Embryonic facial prominence (tissue), 1 donor: ENCODE measurements at regions not wholly inside any gene's neighbourhood (a gene's known extent, or its start where the extent isn't known, plus 50 kb on each side); places are given as distances from the start of the nearest gene placed in this dataset.
A peak's percentile ranks its signal among the peaks of the same experiment; 100 is the strongest.

Experiments
- DNase-seq: peaks from one replicate; pipeline ENCODE4 v3.0.0-alpha.2; 2016; ENCODE audit errors: extremely low spot score

DNA sequence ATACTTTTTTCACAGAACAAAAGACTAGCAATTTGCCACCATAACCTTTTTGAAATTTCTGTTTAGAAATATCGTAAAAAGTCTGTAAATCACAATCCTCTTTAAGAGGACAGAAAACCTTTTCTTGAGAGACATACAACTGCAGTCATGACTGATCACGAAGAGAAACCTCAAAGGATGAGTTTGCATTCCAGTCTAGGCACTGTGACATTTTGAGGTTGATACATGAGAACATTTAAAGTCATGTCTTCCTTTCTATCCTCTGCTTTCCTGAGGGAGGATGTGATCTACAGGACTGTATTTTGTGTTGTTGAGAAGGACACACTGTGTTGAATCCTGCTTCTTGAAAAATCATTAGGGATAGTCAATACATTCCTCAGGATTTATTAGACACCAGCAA lies 476.7 kb upstream of the CCDC179 start:
- DNase-seq: no peak

DNA sequence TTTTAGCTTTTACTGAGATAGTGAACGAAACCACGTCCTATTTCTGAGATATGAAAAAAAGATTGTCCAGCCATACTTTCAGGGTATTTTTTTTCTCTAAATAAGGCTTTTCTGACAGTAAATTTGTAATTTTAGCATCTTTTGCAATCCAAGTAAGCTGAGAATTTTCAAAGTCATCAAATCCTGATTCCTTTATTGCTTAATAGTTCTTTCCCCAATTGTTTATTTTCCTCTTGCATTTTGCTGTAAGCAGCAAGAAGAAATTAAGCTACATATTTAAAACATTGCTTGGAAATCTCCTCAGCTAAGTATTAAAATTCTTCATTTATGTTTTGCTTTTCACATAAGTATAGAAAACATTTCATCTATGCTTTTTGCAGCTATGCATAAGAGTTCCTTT lies 493.3 kb upstream of the CCDC179 start:
- DNase-seq: no peak

DNA sequence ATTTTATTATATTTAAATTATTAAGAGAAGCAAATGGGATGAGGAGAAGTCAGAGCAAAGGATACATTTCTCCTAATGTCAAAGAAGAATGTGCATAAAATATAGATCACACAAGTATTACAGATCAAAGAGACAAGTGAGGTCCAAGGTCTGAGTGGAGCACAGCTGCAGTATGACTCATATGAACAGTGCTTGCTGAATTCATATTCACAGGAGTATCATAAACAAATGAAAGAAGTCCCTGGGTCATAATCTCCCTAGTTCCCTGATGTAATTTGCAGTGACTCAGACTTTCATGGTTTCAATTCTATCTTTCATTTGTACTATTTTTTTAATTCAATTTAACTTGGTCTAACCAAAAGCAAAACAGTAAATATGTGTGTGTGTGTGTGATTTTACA lies 499.0 kb upstream of the CCDC179 start:
- no peak for DNase-seq

DNA sequence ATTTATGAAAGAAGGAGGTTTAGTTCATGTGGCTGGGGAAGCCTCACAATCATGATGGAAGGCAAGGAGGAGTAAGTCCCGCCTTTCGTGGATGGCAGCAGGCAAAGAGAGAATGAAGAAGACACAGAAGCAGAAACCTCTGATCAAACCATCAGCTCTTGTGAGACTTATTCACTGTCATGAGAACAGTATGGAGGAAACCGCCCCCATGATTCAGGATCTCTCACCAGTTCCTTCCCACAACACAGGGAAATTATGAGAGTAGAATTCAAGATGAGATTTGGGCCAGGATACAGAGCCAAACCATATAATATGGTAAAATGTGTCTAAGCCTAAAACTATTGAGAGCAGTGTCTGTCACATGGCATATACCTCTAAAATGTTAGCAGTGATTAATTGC lies 503.8 kb upstream of the CCDC179 start:
- DNase-seq: no peak

DNA sequence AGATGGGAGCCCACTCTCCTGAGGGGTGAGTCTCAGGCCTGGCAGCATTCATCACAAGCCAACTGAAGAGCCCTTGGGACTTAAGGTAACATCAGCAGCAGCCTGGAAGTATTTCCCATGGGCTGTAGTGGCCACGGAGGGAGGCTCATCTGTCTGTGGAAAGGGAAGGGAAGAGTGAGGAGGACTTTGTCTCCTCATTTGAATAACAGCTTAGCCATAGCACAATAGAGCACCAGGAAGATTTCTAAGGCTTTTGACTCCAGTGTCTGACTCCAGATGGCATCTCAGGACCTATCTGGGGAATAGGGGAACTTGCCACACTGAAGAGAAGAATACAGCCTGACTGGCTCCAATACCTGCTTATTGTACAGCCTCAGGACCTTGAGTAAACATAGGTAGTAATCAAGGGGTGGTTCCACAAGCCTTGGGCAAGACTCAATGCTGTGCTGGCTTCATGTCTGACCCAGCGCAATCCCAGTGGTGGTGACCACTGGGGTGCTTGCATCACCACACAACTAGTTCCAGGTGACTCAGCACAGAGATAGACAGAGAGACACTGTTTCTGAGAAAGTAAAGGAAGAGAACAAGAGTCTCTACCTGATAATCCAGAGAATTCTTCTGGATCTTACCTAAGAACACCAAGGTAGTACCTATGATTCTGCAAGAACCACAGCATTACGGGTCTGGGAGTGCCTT lies 510.5 kb upstream of the CCDC179 start:
- DNase-seq: no peak

DNA sequence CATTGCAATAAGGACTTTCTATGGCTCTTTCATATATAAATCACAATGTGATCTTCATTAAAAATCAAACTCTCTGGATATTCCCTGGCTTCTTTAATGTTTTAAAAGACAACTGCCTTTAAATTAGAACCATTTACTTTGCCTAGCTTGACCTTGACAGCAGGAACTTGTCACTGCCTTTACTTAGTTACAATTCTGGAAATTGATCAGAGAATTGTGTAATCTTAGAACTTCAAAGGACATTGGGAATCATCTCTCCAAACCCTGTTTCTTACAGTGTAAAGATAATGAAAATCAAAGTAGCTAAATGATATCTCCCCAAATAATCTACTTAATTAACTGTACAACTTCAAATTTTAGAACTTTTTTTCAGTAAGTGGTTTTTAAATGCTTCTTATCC lies 517.6 kb upstream of the CCDC179 start:
- DNase-seq: no peak

DNA sequence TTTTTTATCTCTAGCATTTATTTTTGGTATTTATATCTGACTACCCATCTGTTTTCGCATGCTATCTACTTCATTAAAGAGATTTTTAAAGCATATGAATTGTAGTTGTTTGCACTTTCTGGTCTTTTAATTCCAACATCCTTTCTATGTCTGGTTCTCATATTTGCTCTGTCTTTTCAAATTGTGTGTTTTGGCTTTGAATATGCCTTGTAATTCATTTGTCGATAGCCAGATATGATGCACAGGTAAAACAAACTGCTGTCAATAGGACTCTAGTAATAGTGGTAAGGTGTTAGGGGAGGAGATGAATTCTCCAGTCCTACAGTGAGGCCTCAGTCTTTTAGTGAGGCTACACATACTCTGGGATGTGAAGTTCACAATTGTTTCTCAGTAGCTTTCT lies 530.8 kb upstream of the CCDC179 start:
- DNase-seq: no peak

DNA sequence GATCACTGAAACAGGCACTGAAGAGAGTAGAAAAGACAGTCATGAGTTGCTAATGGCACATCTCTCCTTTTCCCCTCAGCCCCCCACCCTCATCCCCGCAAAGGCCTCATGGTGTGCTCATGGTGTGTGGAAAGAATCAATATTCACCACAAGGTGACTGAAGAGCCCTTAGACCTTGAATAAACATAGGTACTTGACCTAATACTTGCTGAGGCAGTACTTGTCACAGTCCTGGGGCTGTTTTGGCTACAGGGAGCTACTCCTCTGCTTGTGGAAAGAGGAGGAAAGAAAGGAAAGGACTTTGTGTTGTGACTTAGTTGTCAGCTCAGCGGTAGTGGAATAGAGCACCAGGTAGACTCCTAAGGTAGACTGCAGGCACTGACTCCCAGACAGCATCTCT lies 537.8 kb upstream of the CCDC179 start:
- no peak for DNase-seq

DNA sequence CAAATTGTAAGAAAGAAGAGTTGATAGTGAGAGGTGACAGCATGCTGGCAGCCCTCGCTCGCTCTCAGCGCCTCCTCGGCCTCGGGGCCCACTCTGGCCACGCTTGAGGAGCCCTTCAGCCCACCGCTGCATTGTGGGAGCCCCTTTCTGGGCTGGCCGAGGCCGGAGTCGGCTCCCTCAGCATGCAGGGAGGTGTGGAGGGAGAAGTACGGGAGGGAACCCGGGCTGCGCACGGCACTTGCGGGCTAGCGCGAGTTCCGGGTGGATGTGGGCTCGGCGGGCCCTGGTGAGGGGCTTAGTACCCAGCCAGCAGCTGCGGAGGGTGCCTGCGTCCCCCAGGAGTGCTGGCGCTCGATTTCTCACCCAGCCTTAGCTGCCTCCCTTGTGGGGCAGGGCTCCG lies 539.7 kb upstream of the CCDC179 start:
- no peak for DNase-seq

DNA sequence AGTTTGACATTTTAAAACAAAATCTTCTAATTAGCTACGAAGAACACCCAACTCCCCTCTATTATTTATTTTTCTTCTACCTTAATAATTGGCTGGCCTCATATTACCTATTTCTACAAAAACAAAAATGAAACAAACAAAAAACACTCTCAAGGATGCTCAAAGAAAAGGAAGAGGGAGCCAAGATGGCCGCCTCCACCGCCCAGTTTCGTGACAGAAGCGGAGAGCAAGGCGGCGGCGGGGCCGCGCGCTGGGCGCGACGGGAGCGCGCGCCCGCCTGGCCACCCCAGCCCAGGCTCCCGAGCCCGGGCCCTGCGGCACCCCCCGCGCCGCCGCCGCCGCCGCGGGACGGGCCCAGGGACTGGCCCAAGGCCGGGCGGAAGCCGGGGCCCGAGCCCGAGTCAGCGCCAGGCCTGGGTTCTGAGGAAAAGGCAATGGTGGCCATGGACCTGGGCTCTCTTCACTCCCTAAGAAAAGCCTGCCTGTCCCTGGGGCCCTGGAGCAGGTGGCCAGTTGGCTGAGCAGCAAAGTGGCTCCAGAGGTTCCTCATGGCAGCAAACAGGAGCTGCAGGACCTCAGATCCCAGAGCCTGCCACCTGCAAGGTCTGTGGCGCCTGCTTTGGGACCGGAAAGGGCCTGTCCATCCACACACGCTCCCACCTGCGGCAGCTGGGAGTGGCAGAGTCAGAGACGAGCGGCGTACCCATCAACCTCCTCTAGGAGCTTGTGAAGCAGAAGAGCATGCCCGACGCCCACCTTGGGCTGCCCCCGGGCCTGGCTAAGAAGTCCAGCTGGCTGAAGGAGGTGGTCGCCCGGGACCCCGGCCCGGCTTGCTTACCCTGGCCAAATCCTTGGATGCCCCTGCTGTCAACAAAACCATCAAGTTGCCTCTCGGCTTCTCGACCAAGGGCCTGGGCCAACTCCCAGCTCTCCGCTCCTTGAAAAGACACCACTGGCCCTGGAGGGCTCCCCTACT lies 543.2 kb upstream of the CCDC179 start:
- no peak for DNase-seq

DNA sequence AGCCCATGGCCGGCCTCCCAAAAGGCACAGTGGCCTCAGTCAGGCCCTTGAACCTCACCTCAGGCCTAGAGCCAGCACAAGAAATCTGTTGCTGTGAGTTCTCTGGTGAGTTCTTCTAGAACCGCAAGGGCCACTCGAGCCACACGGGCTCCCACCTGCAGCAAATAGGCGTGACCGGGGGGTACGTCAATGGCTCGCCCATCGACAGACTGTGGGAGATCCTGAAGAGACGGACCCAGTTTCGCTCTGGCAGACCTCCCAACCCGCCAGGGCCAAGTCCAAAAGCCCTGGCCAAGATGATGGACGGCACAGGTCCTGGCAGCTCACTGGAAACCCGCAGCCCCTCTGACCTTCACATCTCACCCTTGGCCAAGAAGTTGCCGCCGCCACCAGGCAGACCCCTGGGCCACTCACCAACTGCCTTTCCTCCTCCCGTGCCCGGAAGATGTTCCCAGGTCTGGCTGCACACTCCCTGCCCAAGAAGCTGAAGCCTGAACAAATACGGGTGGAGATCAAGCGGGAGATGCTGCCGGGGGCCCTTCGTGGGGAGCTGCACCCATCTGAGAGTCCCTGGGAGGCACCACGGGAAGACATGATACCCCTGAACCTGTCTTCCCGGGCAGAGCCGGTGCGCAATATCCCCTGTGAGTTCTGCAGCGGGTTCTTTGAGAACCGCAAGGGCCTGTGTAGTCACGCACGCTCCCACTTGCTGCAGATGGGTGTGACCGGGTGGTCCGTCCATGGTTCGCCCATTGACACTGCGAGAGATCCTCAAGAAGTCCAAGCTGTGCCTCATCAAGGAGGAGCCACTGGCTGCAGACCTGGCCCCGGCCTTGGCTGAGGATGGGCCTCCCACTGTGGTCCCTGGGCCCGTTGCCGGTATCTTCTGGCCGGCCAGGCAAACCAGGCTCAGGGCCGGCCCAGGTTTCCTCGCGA lies 544.2 kb upstream of the CCDC179 start:
- no peak for DNase-seq

DNA sequence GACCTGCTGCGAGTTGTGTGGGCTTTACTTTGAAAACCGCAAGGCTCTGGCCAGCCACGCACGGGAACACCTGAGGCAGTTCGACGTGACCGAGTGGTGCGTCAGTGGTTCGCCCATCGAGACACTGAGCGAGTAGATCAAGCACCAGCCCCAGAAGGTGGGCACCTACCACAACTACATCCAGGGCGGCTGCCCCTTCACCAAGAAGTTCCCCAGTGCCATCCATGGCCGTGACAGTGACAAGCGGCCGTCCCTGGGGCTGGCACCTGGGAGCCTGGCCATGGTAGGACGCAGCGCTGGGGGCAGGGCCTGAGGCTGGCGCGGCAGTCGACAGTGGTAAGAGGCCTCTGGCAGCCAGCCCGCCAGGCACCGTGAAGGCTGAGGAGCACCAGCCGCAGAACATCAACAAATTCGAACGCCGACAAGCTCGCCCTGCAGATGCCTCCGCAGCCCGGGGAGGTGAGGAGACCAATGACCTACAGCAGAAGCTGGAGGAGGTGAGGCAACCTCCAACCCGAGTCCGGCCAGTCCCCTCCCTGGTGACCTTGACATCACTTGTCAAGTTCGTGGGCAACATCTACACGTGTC lies 545.2 kb upstream of the CCDC179 start:
- DNase-seq: no peak

DNA sequence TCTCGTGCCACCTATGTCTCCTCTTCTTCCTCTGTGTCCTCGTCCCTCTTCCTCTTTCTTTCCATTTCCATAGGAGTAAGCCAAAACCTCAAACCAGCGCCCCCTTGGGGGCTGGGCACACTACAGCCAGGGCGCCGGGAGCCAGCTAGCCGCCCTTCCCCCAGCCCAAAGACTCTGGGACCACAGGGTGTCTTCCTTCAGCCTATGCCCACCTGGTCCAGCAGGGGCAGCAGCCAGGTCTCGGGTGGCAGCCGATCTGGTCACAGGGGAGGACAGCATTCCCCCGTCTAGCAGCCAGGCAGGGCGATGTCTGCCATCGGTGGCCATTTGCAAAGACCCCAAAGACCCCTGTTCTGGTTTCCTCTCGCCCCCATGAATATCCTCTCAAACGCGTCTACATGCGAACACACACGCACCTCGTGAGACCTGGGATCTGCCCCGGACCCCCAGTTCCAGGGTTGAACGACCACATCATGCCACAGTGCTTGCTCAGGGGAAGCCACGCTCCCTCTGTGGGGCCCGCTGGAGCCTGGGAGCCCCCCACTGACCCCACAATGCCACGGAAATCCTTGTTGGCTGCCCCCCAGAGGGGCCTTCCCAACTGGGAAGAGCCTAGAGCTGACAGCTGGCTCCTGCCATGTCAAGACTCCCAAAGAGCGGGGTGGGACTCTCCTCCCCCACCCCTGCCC lies 546.0 kb upstream of the CCDC179 start:
- no peak for DNase-seq

DNA sequence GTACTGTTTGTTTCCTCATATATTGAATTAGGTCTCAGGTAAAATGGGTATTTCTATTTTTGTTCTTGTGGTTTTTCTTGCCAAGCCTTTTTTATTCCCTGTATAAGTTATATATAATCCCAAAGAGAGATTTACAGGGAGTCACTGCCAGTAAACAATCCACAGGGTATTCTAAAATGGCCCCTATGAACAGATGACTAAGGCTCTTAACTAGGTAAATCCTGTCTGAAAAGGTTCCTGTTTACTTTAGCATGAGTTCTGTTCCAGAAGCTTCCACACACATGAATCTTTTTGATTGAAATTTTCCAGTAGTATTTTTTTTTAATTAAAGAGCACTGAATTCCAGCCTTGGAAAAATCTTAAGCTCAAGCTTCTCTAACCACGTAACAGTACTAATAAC lies 552.8 kb upstream of the CCDC179 start:
- DNase-seq: no peak

DNA sequence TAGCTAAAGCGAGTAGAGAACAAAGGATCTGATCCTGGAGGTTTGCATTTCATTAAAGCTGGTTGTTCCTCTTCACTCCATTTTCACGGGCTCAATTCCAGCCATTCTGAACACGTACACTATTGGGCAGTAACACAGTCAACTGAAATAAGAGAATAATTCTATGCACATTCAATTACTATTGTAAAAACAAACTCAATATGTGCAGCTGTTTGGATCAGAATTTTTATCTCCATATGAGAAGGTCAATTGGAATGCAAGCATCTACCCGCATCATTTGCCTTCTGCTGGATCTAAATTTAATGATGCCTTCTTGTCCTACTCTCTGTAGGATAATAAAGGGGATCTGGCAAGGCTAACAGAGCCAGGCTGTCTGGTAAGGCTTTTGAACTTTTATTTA lies 562.8 kb upstream of the CCDC179 start:
- DNase-seq: no peak

DNA sequence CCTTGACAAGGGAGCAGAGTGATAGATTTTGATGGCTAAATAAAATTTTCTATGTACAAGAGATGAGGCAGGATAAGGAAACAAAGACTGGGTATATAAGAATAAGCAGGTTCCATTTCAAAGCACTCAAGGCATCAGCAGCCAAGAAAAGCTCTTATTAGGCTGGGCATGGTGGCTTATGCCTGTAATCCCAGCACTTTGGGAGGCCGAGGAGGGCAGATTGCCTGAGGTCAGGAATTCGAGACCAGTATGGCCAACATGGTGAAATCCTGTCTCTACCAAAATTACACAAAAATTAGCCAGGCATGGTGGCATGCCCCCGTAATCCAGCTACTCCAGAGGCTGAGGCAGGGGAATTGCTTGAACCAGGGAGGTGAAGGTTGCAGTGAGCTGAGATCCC lies 563.4 kb upstream of the CCDC179 start:
- DNase-seq: no peak

DNA sequence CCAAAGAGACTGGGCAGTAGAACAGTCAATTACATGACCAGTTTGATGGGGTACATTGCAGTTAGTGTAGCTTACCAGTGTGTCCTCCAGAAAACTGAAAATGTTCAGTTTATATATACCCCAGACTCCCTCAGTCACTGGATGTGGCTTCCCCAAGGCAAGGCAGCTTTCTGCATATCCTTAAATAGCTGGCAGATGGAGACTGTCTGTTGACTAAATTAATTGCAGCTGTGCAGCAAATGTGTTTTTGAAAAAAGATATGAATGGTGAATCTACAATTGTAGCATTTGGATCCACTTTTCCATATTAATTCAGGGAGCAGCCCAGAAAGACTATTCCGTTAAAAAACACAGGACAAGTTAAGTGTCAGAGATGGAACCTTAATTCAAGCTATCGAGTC lies 565.1 kb upstream of the CCDC179 start:
- DNase-seq: peak; percentile 13

DNA sequence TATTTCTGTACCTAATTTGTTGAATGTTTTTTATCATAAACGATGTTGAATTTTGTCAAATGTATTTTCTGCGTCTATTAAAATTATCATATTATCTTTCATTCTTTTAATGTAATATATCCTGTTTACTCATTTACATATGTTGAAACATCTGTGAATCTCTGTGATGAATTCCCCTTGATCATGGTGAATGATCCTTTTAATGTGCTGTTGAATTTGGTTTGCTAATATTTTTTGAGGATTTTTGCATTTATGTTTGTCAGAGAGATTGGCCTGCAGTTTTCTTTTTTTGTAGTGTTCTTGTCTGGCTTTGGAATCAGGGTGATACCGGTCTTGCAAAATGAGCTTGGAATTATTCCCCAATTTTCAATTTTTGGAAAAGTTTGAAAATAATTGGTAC lies 569.3 kb upstream of the CCDC179 start:
- no peak for DNase-seq

DNA sequence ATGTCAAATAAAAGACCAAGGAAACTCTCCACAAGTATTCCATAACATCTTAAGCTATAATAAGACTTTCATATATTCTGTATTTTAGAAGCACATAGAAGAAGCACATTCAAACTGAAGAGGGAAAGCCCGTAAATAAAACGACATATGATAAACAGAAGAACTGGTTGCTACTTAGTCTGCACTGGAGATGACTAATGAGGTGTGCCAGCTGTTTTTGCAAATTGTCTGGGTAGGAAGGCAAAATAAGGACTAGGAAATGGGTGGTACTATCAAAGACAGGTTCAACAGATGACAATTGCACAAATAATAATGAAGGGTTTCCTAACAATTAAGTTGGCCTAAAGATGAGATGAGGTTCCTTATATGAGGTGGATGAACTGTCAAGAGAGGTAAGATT lies 593.2 kb upstream of the CCDC179 start:
- DNase-seq: no peak

DNA sequence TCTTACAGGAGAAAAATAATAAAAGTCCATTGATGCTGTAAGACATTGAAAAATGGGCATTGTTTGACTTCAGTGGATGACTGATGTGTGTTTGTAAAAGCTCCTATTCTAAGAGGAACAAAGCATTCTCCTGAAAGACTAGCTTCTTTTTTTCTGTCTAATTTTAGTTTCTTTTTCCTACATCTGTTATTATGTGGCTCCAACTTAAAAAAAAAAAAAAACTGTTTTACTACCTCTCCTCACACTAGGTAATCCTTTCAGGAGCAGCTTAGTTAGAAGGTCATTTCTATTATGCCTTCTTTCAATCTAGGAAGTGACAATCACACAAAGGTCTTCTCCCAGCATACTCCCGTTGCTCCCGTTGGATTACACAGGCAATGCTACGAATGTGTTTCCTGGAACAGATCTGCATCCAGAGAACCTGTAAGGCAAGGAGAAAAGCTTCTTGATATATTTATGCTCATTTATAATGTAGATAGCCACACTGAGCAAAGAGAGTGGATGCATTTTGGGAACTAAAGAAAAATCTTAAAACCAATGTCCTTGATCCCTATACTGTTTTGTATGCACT lies 595.1 kb upstream of the CCDC179 start:
- DNase-seq: no peak

DNA sequence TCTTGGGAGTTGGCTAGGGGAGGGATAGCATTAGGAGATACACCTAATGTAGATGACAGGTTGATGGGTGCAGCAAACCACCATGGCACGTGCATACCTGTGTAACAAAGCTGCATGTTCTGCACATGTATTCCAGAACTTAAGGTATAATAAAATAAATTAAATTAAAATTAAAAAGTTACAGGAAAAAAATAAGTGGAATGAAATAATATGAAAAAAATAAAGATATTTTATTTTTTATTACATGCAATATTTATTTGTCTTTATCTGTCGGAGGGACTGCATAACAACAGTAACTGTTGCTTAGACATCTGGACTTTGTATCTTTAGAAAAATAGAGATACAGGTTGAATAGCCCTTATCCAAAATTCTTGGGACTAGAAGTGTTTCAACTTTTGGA lies 597.4 kb upstream of the CCDC179 start:
- no peak for DNase-seq
